Mesenchymal stem cell (in vitro differentiated cells and primary cell): ENCODE measurements at regions not wholly inside any gene's neighbourhood (a gene's known extent, or its start where the extent isn't known, plus 50 kb on each side); places are given as distances from the start of the nearest gene placed in this dataset.

Source experiments
- DNase-seq: peaks from one replicate; pipeline ENCODE4 v3.0.0-alpha.2; 2013
- H2AFZ ChIP-seq: one replicate; pipeline ENCODE4 v1.6.1; 2013; ENCODE audit warnings: low read depth, mild to moderate bottlenecking, control low read depth, inconsistent platforms, low read length, moderate library complexity
- H2AK5ac ChIP-seq: 2 replicates; pipeline ENCODE4 v1.6.1; 2013; ENCODE audit warnings: low read length, moderate library complexity, mild to moderate bottlenecking, inconsistent platforms; ENCODE audit not compliant: severe bottlenecking
- H2BK120ac ChIP-seq: one replicate; pipeline ENCODE4 v1.6.1; 2013; ENCODE audit warnings: low read depth, mild to moderate bottlenecking, inconsistent platforms, low read length, moderate library complexity
- H2BK12ac ChIP-seq, 2 experiments: one replicate each; pipeline ENCODE4 v1.6.1; 2013; ENCODE audit warnings: inconsistent platforms in 2 of 2, low read length in 2 of 2, mild to moderate bottlenecking in 2 of 2, moderate library complexity in 2 of 2, control low read depth in 1 of 2
- H2BK15ac ChIP-seq: one replicate; pipeline ENCODE4 v1.6.1; 2013; ENCODE audit warnings: mild to moderate bottlenecking, low read depth, inconsistent platforms; ENCODE audit not compliant: poor library complexity, severe bottlenecking
- H2BK5ac ChIP-seq: 2 replicates; pipeline ENCODE4 v1.6.1; 2013; ENCODE audit warnings: low read depth, mild to moderate bottlenecking, low read length, control low read depth, inconsistent platforms; ENCODE audit not compliant: poor library complexity, severe bottlenecking
- H3K14ac ChIP-seq, 2 experiments: one replicate each; pipeline ENCODE4 v1.6.1; 2013; ENCODE audit warnings: inconsistent platforms in 2 of 2, low read length in 2 of 2, control low read depth in 1 of 2, mild to moderate bottlenecking in 1 of 2, moderate library complexity in 1 of 2
- H3K18ac ChIP-seq, 2 experiments: one replicate each; pipeline ENCODE4 v1.6.1; 2013; ENCODE audit warnings: inconsistent platforms in 2 of 2, low read length in 2 of 2, control low read depth in 1 of 2, low read depth in 1 of 2, mild to moderate bottlenecking in 1 of 2
- H3K23ac ChIP-seq, 2 experiments: one replicate each; pipeline ENCODE4 v1.6.1; 2013; ENCODE audit warnings: inconsistent platforms in 2 of 2, low read length in 2 of 2, mild to moderate bottlenecking in 2 of 2, moderate library complexity in 2 of 2, control low read depth in 1 of 2
- H3K27ac ChIP-seq: 2 replicates; pipeline ENCODE4 v1.5.1; 2013; ENCODE audit warnings: mild to moderate bottlenecking, moderate library complexity, low read length, control low read depth, inconsistent platforms; ENCODE audit not compliant: poor library complexity, severe bottlenecking
- H3K27me3 ChIP-seq, 2 experiments: 2 replicates each; pipeline versions ENCODE4 v1.6.1 to v1.7.0; 2013; ENCODE audit warnings: low read length in 2 of 2, mild to moderate bottlenecking in 2 of 2, moderate library complexity in 2 of 2, control low read depth in 1 of 2, inconsistent platforms in 1 of 2; ENCODE audit not compliant: control insufficient read depth in 1 of 2, insufficient read depth in 1 of 2
- H3K36me3 ChIP-seq, 2 experiments: 2 replicates each; pipeline versions ENCODE4 v1.6.1 to v1.7.0; 2013; ENCODE audit warnings: low read length in 2 of 2, control low read depth in 1 of 2, inconsistent platforms in 1 of 2, low read depth in 1 of 2, mild to moderate bottlenecking in 1 of 2; ENCODE audit not compliant: insufficient read depth in 2 of 2, control insufficient read depth in 1 of 2
- H3K4ac ChIP-seq, 2 experiments: one replicate each; pipeline ENCODE4 v1.6.1; 2013; ENCODE audit warnings: inconsistent platforms in 2 of 2, low read length in 2 of 2, mild to moderate bottlenecking in 2 of 2, moderate library complexity in 2 of 2, control low read depth in 1 of 2, low read depth in 1 of 2
- H3K4me1 ChIP-seq: 2 replicates; pipeline ENCODE4 v1.6.1; 2013; ENCODE audit warnings: low read depth, low read length, control low read depth; ENCODE audit not compliant: control insufficient read depth, insufficient read depth
- H3K4me2 ChIP-seq: 2 replicates; pipeline ENCODE4 v1.6.1; 2013; ENCODE audit warnings: low read length, mild to moderate bottlenecking, inconsistent platforms; ENCODE audit not compliant: poor library complexity, severe bottlenecking
- H3K4me3 ChIP-seq, 2 experiments: 2 replicates each; pipeline versions ENCODE4 v1.5.1 to v1.7.0; 2013; ENCODE audit warnings: low read length in 2 of 2, mild to moderate bottlenecking in 2 of 2, control low read depth in 1 of 2, low read depth in 1 of 2; ENCODE audit not compliant: insufficient read depth in 1 of 2
- H3K79me1 ChIP-seq: replicated peaks from 2 replicates; pipeline ENCODE4 v1.6.1; 2013; ENCODE audit warnings: mild to moderate bottlenecking, control low read depth, low read length, inconsistent platforms; ENCODE audit not compliant: poor library complexity, severe bottlenecking
- H3K9ac ChIP-seq: 2 replicates; pipeline ENCODE4 v1.7.0; 2013; ENCODE audit warnings: mild to moderate bottlenecking, low read length, moderate library complexity
- H3K9me3 ChIP-seq: 2 replicates; pipeline ENCODE4 v1.7.0; 2013; ENCODE audit warnings: mild to moderate bottlenecking, low read length; ENCODE audit not compliant: control insufficient read depth
- H4K8ac ChIP-seq: one replicate; pipeline ENCODE4 v1.6.1; 2013; ENCODE audit warnings: inconsistent platforms, mild to moderate bottlenecking, low read length, moderate library complexity
- H4K91ac ChIP-seq: one replicate; pipeline ENCODE4 v1.6.1; 2013; ENCODE audit warnings: mild to moderate bottlenecking, low read length, inconsistent platforms
- WGBS: methylation state at CpG from one replicate; pipeline ENCODE4 v1.1.7; 2013; ENCODE audit warnings: mixed read lengths; 5-methylcytosine and 5-hydroxymethylcytosine counted together

GRCh38 chr11:44451706-44452105 is 113.8 kb upstream of the CD82 start:
- Histone ChIP-seq H2BK15ac (no peak overlapping the region), H3K4me1 (no peaks in the 10 kb centered on the region), H3K18ac (no peak overlapping the region), H3K4me3 (no peak overlapping the region), H2BK12ac (no peak overlapping the region), H3K14ac (no peak overlapping the region), H3K4ac (no peak overlapping the region), H3K23ac (no peak overlapping the region), H4K91ac (no peak overlapping the region), H2AK5ac (no peak overlapping the region), H2AFZ (no peak overlapping the region), H3K9ac (no peak overlapping the region), H2BK120ac (no peak overlapping the region), H3K36me3 (no peaks in the 10 kb centered on the region), H3K79me1 (no peaks in the 10 kb centered on the region), H3K27ac (no peak overlapping the region), H3K27me3 (peaks cover 25 to 46% of the 10 kb centered on the region in 2 experiments), H2BK5ac (no peak overlapping the region), H3K4me2 (no peak overlapping the region), H3K9me3 (no peaks in the 10 kb centered on the region), H4K8ac (no peak overlapping the region)
- WGBS: 77% methylated on average over 3 of the region's 3 CpGs
- DNase-seq: no peak

GRCh38 chr11:44452827-44453572 is 112.5 kb upstream of the CD82 start:
- no peak overlapping the region for H3K9ac ChIP-seq
- H2BK120ac ChIP-seq: no peak overlapping the region
- H3K4ac ChIP-seq: no peak overlapping the region
- no peak overlapping the region for H2BK15ac ChIP-seq
- no peak overlapping the region for H2AK5ac ChIP-seq
- no peaks in the 10 kb centered on the region for H3K4me1 ChIP-seq
- no peak overlapping the region for H3K23ac ChIP-seq
- no peaks in the 10 kb centered on the region for H3K79me1 ChIP-seq
- H3K4me2 ChIP-seq: no peak overlapping the region
- H3K27me3 ChIP-seq: peaks cover 22 to 44% of the 10 kb centered on the region in 2 experiments
- H2BK5ac ChIP-seq: no peak overlapping the region
- H4K8ac ChIP-seq: no peak overlapping the region
- H3K18ac ChIP-seq: no peak overlapping the region
- DNase-seq: no peak
- no peak overlapping the region for H4K91ac ChIP-seq
- H2BK12ac ChIP-seq: no peak overlapping the region
- no peak overlapping the region for H2AFZ ChIP-seq
- H3K14ac ChIP-seq: no peak overlapping the region
- H3K36me3 ChIP-seq: no peaks in the 10 kb centered on the region
- no peak overlapping the region for H3K27ac ChIP-seq
- H3K9me3 ChIP-seq: no peaks in the 10 kb centered on the region
- H3K4me3 ChIP-seq: no peak overlapping the region
- 69% methylated on average over 9 of the region's 10 CpGs for WGBS

GRCh38 chr11:44453871-44454270 is 111.6 kb upstream of the CD82 start:
- Histone ChIP-seq H4K8ac (no peak overlapping the region), H3K36me3 (no peaks in the 10 kb centered on the region), H3K27me3 (peaks cover 16 to 42% of the 10 kb centered on the region in 2 experiments), H3K9ac (no peak overlapping the region), H3K4me3 (no peak overlapping the region), H3K23ac (no peak overlapping the region), H3K18ac (no peak overlapping the region), H2AK5ac (no peak overlapping the region), H3K4ac (no peak overlapping the region), H2BK120ac (no peak overlapping the region), H3K4me1 (no peaks in the 10 kb centered on the region), H2BK12ac (no peak overlapping the region), H4K91ac (no peak overlapping the region), H3K14ac (no peak overlapping the region), H2AFZ (no peak overlapping the region), H3K9me3 (no peaks in the 10 kb centered on the region), H2BK5ac (no peak overlapping the region), H2BK15ac (no peak overlapping the region), H3K27ac (no peak overlapping the region), H3K79me1 (no peaks in the 10 kb centered on the region), H3K4me2 (no peak overlapping the region)
- DNase-seq: no peak
- WGBS: 68% methylated on average over 4 of the region's 5 CpGs

- Histone ChIP-seq H4K8ac (no peak overlapping the region), H3K4me1 (no peaks in the 10 kb centered on the region), H2BK120ac (no peak overlapping the region), H4K91ac (no peak overlapping the region), H3K23ac (no peak overlapping the region), H3K4me3 (no peak overlapping the region), H3K27me3 (peaks cover 21 to 45% of the 10 kb centered on the region in 2 experiments), H3K18ac (no peak overlapping the region), H3K9me3 (no peaks in the 10 kb centered on the region), H2AK5ac (no peak overlapping the region), H3K79me1 (no peaks in the 10 kb centered on the region), H2BK12ac (no peak overlapping the region), H2AFZ (no peak overlapping the region), H3K9ac (no peak overlapping the region), H2BK15ac (no peak overlapping the region), H3K36me3 (no peaks in the 10 kb centered on the region), H3K14ac (no peak overlapping the region), H2BK5ac (no peak overlapping the region), H3K4ac (no peak overlapping the region), H3K27ac (no peak overlapping the region), H3K4me2 (no peak overlapping the region)
- DNase-seq: no peak
- WGBS: 78% methylated on average over 3 of the region's 4 CpGs
Measured at GRCh38 chr11:44454666-44455065, 110.8 kb upstream of the CD82 start.
